Activated naive CD4-positive, alpha-beta T cell treated with anti-CD3 and anti-CD28 coated beads, Interleukin-2, amount 50 U/mL, for 16 hours (primary cell): ENCODE measurements at regions not wholly inside any gene's neighbourhood (a gene's known extent, or its start where the extent isn't known, plus 50 kb on each side); places are given as distances from the start of the nearest gene placed in this dataset.

Experiments used
- DNase-seq: peaks from one replicate; pipeline ENCODE4 v3.0.0-alpha.2; 2020

GRCh38 chr10:28812384-28813372 is 135.4 kb downstream of the BAMBI start:
- no peak for DNase-seq

DNA sequence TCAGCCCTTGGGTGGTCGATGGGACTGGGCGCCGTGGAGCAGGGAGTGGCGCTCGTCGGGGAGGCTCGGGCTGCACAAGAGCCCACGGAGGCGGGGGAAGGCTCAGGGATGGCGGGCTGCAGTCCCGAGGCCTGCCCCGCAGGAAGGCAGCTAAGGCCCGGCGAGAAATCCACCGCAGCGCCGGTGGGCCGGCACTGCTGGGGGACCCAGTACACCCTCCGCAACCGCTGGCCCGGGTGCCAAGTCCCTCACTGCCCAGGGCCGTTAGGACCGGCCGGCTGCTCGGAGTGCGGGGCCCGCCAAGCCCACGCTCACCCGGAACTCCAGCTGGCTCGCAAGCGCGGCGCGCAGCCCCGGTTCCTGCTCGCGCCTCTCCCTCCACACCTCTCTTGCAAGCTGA is 138.4 kb downstream of the BAMBI start:
- no peak for DNase-seq

DNA sequence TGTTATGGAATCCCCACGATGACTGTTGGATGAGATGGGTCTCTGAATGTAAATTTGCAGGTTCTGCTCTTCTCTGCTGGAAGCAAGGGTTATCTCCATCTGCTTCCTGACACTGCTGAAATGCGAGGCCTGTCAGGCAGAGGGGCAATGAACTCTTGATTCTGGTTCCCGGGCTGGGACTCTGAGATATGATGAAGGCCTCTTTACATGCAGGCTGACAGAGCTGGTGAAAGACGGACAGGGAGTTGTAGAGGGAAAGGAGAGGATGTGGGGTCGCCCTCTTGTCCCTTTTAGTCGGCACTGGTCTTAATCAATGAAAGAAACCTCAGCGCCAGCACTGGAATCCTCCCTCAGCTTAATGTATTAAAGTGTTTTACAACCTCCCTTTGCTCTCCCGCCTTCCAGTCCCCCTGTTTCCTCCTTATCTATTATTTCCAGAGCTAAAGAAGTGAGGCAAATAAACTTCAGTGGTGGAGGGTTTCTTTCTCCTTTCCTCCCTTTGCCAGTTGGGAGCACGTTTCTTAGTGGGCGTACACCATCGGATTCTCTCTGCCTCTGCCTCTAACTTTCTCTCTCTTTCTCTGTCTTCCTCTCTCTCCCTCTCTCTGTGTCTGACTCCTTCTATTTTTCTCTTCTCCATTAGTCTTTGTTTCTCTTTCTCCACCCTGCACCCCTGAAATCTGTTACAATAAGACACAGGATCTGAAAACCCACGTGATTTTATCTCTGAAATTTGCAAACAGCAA is 145.6 kb downstream of the BAMBI start:
- no peak for DNase-seq

DNA sequence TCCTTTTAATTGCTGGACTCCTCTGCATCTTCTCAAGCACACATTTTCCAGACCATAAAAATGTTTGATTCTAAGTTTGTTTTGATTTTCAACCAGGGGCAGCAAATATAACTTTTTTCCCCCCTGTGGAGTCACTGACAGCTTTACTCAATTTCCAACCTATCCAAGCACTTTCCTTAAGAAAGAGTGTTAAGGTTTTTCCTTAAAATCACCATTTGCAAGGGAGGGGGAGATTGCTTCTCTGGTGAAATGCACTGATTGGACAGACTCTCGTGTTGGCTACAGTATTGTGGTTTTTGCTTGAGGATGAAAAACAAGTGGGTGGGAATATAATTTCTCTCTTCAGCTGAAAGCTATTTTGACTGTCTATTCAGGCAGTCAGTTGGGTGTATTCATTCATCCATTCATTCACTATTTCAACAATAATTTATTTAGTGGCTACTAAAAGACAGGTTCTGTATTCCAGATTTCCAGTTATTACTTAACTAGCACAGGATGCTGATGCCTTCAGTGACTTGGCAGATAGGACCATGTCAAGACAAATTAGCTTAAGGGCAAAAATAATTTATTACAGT is 146.3 kb downstream of the BAMBI start:
- DNase-seq = no peak

- no peak for DNase-seq
Observed at GRCh38 chr10:28833313-28833712, 156.0 kb downstream of the BAMBI start.

- DNase-seq = no peak
Observed at GRCh38 chr10:28836435-28836743, 159.1 kb downstream of the BAMBI start.

DNA sequence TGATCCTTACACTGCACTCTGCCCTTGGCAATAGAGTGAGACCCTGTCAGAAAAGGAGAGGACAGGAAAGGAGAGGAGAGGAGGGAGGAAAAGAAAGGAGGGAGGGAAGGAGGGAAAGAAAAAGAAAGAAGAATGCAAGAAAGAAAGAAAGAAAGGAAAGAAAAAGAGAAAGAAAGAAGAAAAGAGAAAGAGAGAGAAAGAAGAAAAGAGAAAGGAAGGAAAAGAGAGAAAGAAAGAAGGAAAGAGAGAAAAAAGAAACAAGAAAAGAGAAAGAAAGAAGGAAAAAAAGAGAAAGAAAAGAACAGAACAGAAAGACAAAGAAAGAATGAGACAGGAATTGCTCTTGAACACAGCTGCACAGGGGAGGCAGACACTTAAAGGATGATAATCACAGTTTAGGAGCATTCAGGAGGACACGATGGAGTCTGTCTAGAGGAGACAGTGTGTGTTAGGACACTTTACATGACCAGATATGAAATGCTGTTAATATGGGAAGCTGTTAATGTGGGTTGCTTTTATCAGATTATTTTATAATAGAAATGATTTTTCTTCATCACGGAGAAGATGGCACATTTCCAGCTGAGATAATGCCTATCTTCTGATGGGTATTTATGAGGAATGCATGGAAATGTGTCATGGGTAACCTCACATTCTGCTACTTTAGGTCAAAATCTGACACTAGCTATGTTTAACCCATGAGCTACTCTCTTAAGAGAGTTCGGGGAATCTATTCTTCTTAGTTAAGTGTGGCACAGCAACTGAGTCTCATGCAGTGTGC is 160.5 kb downstream of the BAMBI start:
- no peak for DNase-seq

DNA sequence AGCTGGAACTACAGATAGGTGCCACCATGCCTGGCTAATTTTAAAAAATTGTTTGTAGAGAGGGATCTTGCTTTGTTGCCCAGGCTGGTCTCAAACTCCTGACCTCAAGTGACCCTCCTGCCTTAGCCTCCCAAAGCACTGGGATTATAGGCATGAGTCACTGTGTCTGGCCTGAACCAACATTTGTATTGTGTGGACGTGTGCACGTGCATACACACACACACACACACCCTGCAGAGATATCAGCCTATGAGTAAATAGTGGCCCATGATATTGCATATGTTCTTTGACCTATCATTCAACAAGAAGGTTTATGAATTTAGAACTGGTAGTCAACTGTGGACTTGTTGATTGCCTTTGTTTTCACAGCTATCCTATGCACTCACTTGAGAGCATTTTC is 161.6 kb downstream of the BAMBI start:
- DNase-seq = no peak

- DNase-seq = no peak
Observed at GRCh38 chr10:28839600-28840007, 162.3 kb downstream of the BAMBI start.

- DNase-seq = no peak
Observed at GRCh38 chr10:28840202-28840601, 162.9 kb downstream of the BAMBI start.

DNA sequence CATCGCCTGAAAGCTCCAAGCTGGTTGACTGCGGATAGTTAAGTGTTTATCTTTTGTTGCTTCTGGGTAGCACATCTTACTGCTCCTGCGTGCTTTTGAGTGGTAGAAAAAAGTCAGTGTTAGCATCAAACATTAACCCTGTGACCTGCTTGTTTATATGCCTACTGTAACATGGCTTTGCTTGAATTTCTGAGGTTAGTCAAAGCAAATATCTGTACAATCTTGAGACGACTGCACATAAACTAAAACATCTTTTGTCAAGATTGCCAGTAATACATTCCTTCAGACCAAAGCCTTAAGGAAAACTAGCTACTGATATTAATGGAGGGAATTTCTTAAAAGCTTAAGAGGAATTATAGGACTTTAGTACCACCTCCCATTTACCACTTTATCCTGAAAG is 163.7 kb downstream of the BAMBI start:
- no peak for DNase-seq

DNA sequence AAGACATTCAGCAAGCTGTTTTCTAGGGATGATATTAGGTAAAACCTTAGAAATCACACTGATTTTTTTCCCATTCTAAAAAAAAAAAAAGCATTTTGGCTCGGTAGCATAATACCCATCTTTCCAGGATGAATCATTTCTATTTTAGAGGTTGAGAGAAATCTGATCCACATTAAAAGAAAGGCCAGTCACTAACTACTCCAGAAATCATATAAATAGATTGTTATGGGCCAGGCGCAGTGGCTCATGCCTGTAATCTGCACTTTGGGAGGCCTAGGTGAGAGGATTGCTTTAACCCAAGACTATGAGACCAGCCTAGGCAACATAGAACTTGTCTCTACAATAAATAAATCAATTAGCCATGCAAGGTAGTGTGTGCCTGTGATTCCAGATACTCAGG is 164.3 kb downstream of the BAMBI start:
- DNase-seq = no peak

- no peak for DNase-seq
Observed at GRCh38 chr10:28842321-28842720, 165.0 kb downstream of the BAMBI start.

DNA sequence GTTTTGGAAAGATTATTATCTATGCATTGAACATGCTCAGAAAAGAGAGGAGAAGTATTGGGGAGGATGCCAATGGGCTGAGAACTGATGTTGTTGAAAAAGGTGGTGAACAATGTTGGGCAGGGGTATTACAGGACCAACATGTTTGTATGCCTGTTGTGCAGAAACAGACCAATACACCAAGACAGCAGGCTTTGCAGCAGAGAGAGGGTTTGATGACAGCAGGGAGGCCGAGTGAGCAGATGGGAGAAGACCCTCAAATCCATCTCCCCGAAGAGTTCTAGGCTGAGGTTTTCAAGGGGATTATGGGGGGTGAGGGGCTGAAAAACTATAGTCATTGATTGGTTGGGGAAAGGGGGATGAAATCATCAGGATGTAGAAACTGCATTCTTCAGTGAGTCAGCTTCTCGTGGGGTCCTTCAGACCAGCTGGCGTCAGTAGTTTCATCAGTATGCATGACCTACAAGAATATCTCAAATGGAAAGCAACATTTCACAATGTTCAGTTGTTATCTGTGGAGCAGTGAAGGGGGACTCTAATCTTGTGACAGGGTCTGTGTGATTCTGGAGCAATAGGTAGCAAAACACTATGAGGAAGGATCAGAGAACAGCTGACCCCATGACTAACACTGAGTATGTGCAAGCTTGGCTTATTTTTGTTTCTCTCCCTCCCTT is 167.8 kb downstream of the BAMBI start:
- no peak for DNase-seq

GRCh38 chr10:28849309-28849708 is 172.0 kb downstream of the BAMBI start:
- DNase-seq = no peak

DNA sequence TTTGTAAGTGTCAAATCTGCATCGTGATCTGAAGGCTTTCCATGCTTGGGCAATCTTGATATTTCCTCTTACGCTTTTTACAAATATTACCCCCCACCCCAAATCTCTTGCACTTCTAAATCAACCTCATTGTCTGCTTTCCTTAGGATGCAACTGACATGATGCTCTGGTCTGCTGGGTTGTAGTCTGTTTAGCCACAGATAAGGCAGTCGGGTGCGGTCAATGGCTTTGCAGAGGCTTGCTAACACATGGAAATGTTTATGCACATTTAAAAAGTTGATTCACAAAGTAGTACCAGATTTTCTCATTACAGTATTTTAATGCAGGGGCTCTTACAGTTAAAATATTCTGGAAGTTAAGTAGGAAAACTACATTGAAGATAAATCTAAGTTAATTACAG is 172.5 kb downstream of the BAMBI start:
- no peak for DNase-seq

GRCh38 chr10:28850784-28851183 is 173.5 kb downstream of the BAMBI start:
- no peak for DNase-seq

DNA sequence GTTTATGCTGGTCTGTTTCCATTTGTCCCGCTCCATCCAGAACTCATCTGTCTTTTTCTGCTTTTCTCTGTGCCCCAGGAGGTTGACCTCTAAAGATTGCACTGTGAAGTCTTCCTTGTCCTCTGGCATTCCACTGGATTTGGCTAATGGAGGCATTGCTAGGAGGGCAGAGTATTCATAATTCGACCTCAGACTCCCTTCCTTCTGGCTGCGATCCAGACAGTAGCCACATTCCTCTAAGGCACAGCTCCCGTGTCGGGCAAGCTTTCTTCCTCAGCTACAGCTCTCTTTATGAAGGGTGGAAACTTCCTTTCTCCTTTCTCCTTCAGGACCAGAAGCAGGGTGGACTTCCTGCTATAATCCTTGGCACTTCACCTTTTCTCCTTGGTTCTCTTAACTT is 175.9 kb downstream of the BAMBI start:
- DNase-seq = no peak

DNA sequence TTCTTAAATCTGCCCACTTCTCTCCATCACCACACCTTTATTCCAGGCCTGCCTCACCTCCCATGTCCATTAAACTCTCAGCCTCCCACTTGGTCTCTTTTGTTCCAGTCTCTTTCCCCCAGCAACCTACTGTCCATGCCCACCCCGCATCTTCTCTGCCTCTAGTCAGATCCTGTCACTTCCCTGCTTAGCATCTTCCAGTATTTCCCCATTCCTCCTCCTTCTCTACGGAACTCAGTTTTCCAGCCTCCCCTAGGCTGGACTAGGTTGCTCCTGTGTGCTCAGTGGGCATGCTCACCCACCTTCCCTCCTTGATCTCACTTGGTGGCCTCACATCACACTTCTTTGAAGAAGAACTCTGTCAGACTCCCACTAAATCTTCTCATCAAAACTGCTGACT is 179.8 kb downstream of the BAMBI start:
- no peak for DNase-seq

DNA sequence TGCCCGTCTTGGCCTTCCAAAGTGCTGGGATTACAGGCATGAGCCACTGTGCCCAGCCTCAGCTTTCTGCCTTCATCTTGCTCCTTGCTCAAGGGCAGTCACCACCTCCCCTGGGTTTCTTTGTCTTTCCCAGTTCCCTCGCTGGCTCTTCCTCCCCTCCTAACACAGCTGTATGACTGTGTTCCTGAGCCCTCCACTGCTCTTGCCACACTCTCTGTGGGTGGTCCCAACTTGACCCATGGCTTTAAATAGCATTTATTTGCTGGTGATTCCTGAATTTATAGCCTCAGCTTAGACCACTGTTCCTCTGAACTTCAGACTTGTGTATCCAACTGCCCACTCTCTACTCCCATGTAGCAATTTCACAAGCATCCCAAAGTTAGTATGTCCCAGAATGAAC is 181.3 kb downstream of the BAMBI start:
- no peak for DNase-seq

DNA sequence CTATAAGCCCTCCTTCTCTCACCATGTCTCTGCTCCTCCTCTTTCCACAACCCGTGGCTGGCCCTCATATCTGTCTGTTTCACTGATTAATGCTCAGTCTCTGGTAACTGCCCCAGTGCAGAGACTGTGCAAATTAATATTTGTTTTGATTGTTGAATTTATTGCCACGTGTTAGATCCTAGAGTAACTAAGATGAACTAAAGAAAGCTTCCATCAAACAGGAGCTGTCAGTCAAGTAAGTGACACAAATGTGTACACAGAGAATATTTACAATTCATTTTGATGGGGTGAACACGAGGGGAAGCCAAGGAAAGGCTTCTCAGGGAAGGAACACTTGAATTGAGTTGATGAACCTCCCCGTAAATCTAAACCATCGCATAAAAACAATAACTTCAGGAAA is 182.5 kb downstream of the BAMBI start:
- DNase-seq = no peak

GRCh38 chr10:28862219-28862618 is 184.9 kb downstream of the BAMBI start:
- DNase-seq = no peak
